B cell (primary cell): ENCODE measurements at regions not wholly inside any gene's neighbourhood (a gene's known extent, or its start where the extent isn't known, plus 50 kb on each side); places are given as distances from the start of the nearest gene placed in this dataset.
"Not testable (repeated sequence)": the region's sequence is repeated elsewhere in the genome, so short reads cannot be mapped to it uniquely, and the experiment has no call there.

Experiments used
- ATAC-seq: fragments of 200-7000 bp; cut with Tn5 transposase; one replicate; pipeline ENCODE4 v1.10.0; 2021; ENCODE audit warnings: low read depth, mild to moderate bottlenecking, moderate number of reproducible peaks, moderate library complexity
- CTCF ChIA-PET: fragments of 350-600 bp; sonication (Branson Sonifier 250); formaldehyde crosslinking; loops from one replicate; lab custom pipeline; 2021; ENCODE audit warnings: antibody characterized with exemption, inconsistent platforms; lab: Charles Lee
- POLR2A ChIA-PET: fragments of 350-600 bp; sonication (Branson Sonifier 250); formaldehyde crosslinking; loops from one replicate; lab custom pipeline; 2021; ENCODE audit warnings: antibody characterized with exemption; lab: Charles Lee
- DNase-seq: peaks from one replicate; pipeline ENCODE4 v3.0.0; 2013
- H2AFZ ChIP-seq: 2 replicates; pipeline ENCODE4 v1.6.1; 2012; ENCODE audit warnings: mild to moderate bottlenecking, low read depth, low read length; ENCODE audit not compliant: insufficient read depth, poor library complexity, severe bottlenecking
- H3K27ac ChIP-seq, 2 donors: 1 replicate in 1 of 2; 2 replicates in 1 of 2; pipeline ENCODE4 v1.5.1; 2012 to 2013; ENCODE audit warnings: low read length in 2 of 2, mild to moderate bottlenecking in 2 of 2, moderate library complexity in 1 of 2
- H3K27me3 ChIP-seq, 4 experiments: fragments of 200-600 bp in 1 of 4; sonication (generic) in 1 of 4; replicated peaks in 1 of 4; 1 replicate in 2 of 4; 2 replicates in 2 of 4; pipeline versions ENCODE4 v1.6.1 to v1.7.0; 2013 to 2016; ENCODE audit warnings: low read length in 3 of 4, mild to moderate bottlenecking in 2 of 4, mixed read lengths in 1 of 4, moderate library complexity in 1 of 4; ENCODE audit not compliant: insufficient read depth in 4 of 4, control insufficient read depth in 3 of 4; ENCODE audit errors: control extremely low read depth in 1 of 4
- H3K36me3 ChIP-seq, 2 experiments: replicated peaks in 1 of 2; 1 replicate in 1 of 2; 2 replicates in 1 of 2; pipeline versions ENCODE4 v1.6.1 to v1.7.1; 2013; ENCODE audit warnings: low read length in 1 of 2; ENCODE audit not compliant: insufficient read depth in 2 of 2, control insufficient read depth in 1 of 2; ENCODE audit errors: control extremely low read depth in 1 of 2, extremely low read depth in 1 of 2
- H3K4me1 ChIP-seq, 2 donors: fragments of 200-600 bp in 1 of 2; sonication (generic) in 1 of 2; 1 replicate in 1 of 2; 2 replicates in 1 of 2; pipeline versions ENCODE4 v1.5.1 to v1.6.1; 2013 to 2017; ENCODE audit warnings: low read length in 2 of 2; ENCODE audit not compliant: control insufficient read depth in 2 of 2, insufficient read depth in 2 of 2
- H3K4me2 ChIP-seq: replicated peaks from 2 replicates; pipeline ENCODE3; 2012; ENCODE audit warnings: mild to moderate bottlenecking, low read depth, low read length; ENCODE audit not compliant: poor library complexity, severe bottlenecking
- H3K4me3 ChIP-seq, 5 experiments: fragments of 200-600 bp in 1 of 5; sonication (generic) in 1 of 5; 1 replicate in 3 of 5; 2 replicates in 2 of 5; pipeline versions ENCODE4 v1.5.1 to v1.7.0; 2011 to 2016; ENCODE audit warnings: low read length in 4 of 5, mild to moderate bottlenecking in 4 of 5, low read depth in 2 of 5, control low read depth in 1 of 5, moderate library complexity in 1 of 5; ENCODE audit not compliant: insufficient read depth in 1 of 5; ENCODE audit errors: control extremely low read depth in 1 of 5, extremely low read depth in 1 of 5
- H3K79me2 ChIP-seq: fragments of 200-600 bp; sonication (generic); one replicate; pipeline ENCODE4 v1.6.0; 2016; ENCODE audit warnings: low read length; ENCODE audit not compliant: control insufficient read depth, insufficient read depth
- H3K9ac ChIP-seq: fragments of 200-600 bp; sonication (generic); 2 replicates; pipeline ENCODE4 v1.6.1; 2017; ENCODE audit warnings: mild to moderate bottlenecking, low read length, moderate library complexity
- H3K9me3 ChIP-seq, 3 donors: one replicate each; pipeline versions ENCODE4 v1.6.1 to v1.7.1; 2013; ENCODE audit warnings: low read length in 2 of 3; ENCODE audit not compliant: control insufficient read depth in 2 of 3, insufficient read depth in 1 of 3; ENCODE audit errors: control extremely low read depth in 1 of 3
- H4K20me1 ChIP-seq: 2 replicates; pipeline ENCODE4 v1.6.0; 2012; ENCODE audit warnings: mild to moderate bottlenecking, low read length; ENCODE audit not compliant: insufficient read depth, control insufficient read depth, poor library complexity, severe bottlenecking
- H3K27ac Mint-ChIP-seq: one replicate; pipeline ENCODE4 v1.8.0; 2021; ENCODE audit warnings: mixed read lengths
- H3K27me3 Mint-ChIP-seq: one replicate; pipeline ENCODE4 v1.8.0; 2021; ENCODE audit warnings: mixed read lengths
- H3K4me1 Mint-ChIP-seq: one replicate; pipeline ENCODE4 v1.8.0; 2021; ENCODE audit warnings: mixed read lengths
- H3K4me3 Mint-ChIP-seq: one replicate; pipeline ENCODE4 v1.8.0; 2021; ENCODE audit warnings: mixed read lengths
- H3K9me3 Mint-ChIP-seq: one replicate; pipeline ENCODE4 v1.8.0; 2022; ENCODE audit warnings: mixed read lengths; ENCODE audit not compliant: insufficient read depth
- CTCF ChIP-seq: fragments of 200-600 bp; IDR thresholded peaks from one replicate; pipeline ENCODE4 v1.8.0; 2022; ENCODE audit warnings: antibody characterized with exemption, mild to moderate bottlenecking
- EZH2 ChIP-seq: IDR thresholded peaks from 2 replicates; pipeline ENCODE4 v1.6.1; 2012; ENCODE audit warnings: borderline replicate concordance, low read depth, mild to moderate bottlenecking, moderate library complexity, low read length; ENCODE audit not compliant: insufficient read depth, poor library complexity, severe bottlenecking
- WGBS: methylation state at CpG from one replicate; pipeline ENCODE4 v1.1.5; 2013; ENCODE audit warnings: missing lambda C conversion rate; ENCODE audit not compliant: insufficient coverage; 5-methylcytosine and 5-hydroxymethylcytosine counted together
- intact Hi-C: fragments of 100-400 bp; cut with micrococcal nuclease; formaldehyde crosslinking; loops from one replicate; pipeline ENCODE4 v1.10.0; 2022

- Histone ChIP-seq H3K27ac (no peak overlapping the region), H3K4me3 (no peak overlapping the region), H3K9ac (no peak overlapping the region), H3K36me3 (no peaks in the 10 kb centered on the region), H3K79me2 (no peaks in the 10 kb centered on the region), H3K9me3 (no peaks in the 10 kb centered on the region), H2AFZ (no peak overlapping the region), H3K27me3 (no peaks in the 10 kb centered on the region), H4K20me1 (no peaks in the 10 kb centered on the region), H3K4me1 (no peaks in the 10 kb centered on the region), H3K4me2 (no peak overlapping the region)
- no peaks in the 10 kb centered on the region for H3K9me3 Mint-ChIP-seq
- ChIA-PET POLR2A (no interaction called here), CTCF (no interaction called here)
- TF ChIP-seq EZH2 (no peak), CTCF (no peak)
- WGBS: no CpG with 5 or more reads among the region's 2 CpGs
- no peaks in the 10 kb centered on the region for H3K27me3 Mint-ChIP-seq
- ATAC-seq (no peak), DNase-seq (no peak)
- H3K27ac Mint-ChIP-seq: no peak overlapping the region
- no peaks in the 10 kb centered on the region for H3K4me1 Mint-ChIP-seq
- intact Hi-C loops: no loop called here
- no peak overlapping the region for H3K4me3 Mint-ChIP-seq
Measured at GRCh38 chr10:31215052-31215451, 104.0 kb upstream of the ZEB1 start.

- Mint-ChIP-seq H3K9me3 (no peaks in the 10 kb centered on the region), H3K4me3 (no peak overlapping the region), H3K4me1 (no peaks in the 10 kb centered on the region), H3K27me3 (no peaks in the 10 kb centered on the region), H3K27ac (no peak overlapping the region)
- Histone ChIP-seq H3K9me3 (no peaks in the 10 kb centered on the region), H3K27me3 (no peaks in the 10 kb centered on the region), H2AFZ (no peak overlapping the region), H3K4me3 (no peak overlapping the region), H3K27ac (no peak overlapping the region), H3K36me3 (no peaks in the 10 kb centered on the region), H3K4me1 (no peaks in the 10 kb centered on the region), H3K9ac (no peak overlapping the region), H4K20me1 (no peaks in the 10 kb centered on the region), H3K79me2 (no peaks in the 10 kb centered on the region), H3K4me2 (no peak overlapping the region)
- intact Hi-C loops: no loop called here
- DNase-seq: no peak
- ChIA-PET POLR2A (interaction anchor here (0.6 kb wide), 1 partner anchor 1737 kb away, joined by 4 read pairs; no protein-coding TSS in a partner anchor), CTCF (no interaction called here)
- no peak for ATAC-seq
- no CpG with 5 or more reads among the region's 1 CpG for WGBS
- TF ChIP-seq EZH2 (no peak), CTCF (no peak)
Measured at GRCh38 chr10:31219306-31219705, 99.7 kb upstream of the ZEB1 start.

- H3K4me1 ChIP-seq, H3K27ac ChIP-seq, ATAC-seq, DNase-seq, H3K4me2 ChIP-seq, H4K20me1 ChIP-seq, H3K4me3 Mint-ChIP-seq, H3K9me3 Mint-ChIP-seq, H2AFZ ChIP-seq, H3K79me2 ChIP-seq, H3K9ac ChIP-seq, H3K36me3 ChIP-seq, intact Hi-C loops, CTCF ChIA-PET, H3K27me3 ChIP-seq, H3K27ac Mint-ChIP-seq, H3K4me1 Mint-ChIP-seq, POLR2A ChIA-PET, H3K4me3 ChIP-seq: not testable (repeated sequence)
- WGBS: 100% methylated on average over 1 of the region's 4 CpGs
- peaks cover under 1 to 14% (median 1%) of the 10 kb centered on the region in 3 donors for H3K9me3 ChIP-seq
- peaks cover 11% of the 10 kb centered on the region for H3K27me3 Mint-ChIP-seq
Measured at GRCh38 chr10:31228780-31229179, 90.2 kb upstream of the ZEB1 start.
